Calu3 (cell line): ENCODE measurements at regions not wholly inside any gene's neighbourhood (a gene's known extent, or its start where the extent isn't known, plus 50 kb on each side); places are given as distances from the start of the nearest gene placed in this dataset.

Source experiments
- BruUV-seq: library from RNA; stranded (reverse); fragments of 400-500 nt; replicated peaks from 2 replicates; lab custom pipeline; 2021; lab: Mats Ljungman, UMichigan
- CTCF ChIA-PET: fragments of 300-600 bp; sonication (Branson Sonifier 250); formaldehyde crosslinking; loops from one replicate; lab custom pipeline; 2022; ENCODE audit warnings: antibody characterized with exemption; lab: Charles Lee
- DNase-seq: peaks from one replicate; pipeline ENCODE4 v3.0.0; 2022
- H3K27ac Mint-ChIP-seq: one replicate; pipeline ENCODE4 v1.8.0; 2022; ENCODE audit warnings: mixed read lengths; ENCODE audit not compliant: unreplicated experiment
- H3K27me3 Mint-ChIP-seq: one replicate; pipeline ENCODE4 v1.8.0; 2022; ENCODE audit warnings: mixed read lengths; ENCODE audit not compliant: unreplicated experiment
- H3K36me3 Mint-ChIP-seq: one replicate; pipeline ENCODE4 v1.8.0; 2022; ENCODE audit warnings: mild to moderate bottlenecking, moderate library complexity, mixed read lengths; ENCODE audit not compliant: insufficient read depth, unreplicated experiment
- H3K4me1 Mint-ChIP-seq: one replicate; pipeline ENCODE4 v1.8.0; 2022; ENCODE audit warnings: mild to moderate bottlenecking, low read depth, mixed read lengths; ENCODE audit not compliant: unreplicated experiment
- H3K4me3 Mint-ChIP-seq: one replicate; pipeline ENCODE4 v1.8.0; 2022; ENCODE audit warnings: mild to moderate bottlenecking, low read depth, moderate library complexity, mixed read lengths; ENCODE audit not compliant: unreplicated experiment
- H3K9me3 Mint-ChIP-seq: one replicate; pipeline ENCODE4 v1.8.0; 2022; ENCODE audit warnings: low read depth, mixed read lengths; ENCODE audit not compliant: unreplicated experiment
- intact Hi-C: fragments of 100-400 bp; cut with micrococcal nuclease; formaldehyde crosslinking; loops from one replicate; pipeline ENCODE4 v1.10.0; 2022; ENCODE audit not compliant: unreplicated experiment
- TF ChIP-seq, protein P1 (sequence below): fragments of 200-600 bp; IDR thresholded peaks from one replicate; pipeline ENCODE4 v1.8.0; 2022; ENCODE audit warnings: antibody characterized with exemption; ENCODE audit not compliant: unreplicated experiment

GRCh38 chr1:102100666-102101065 is 103.9 kb upstream of the OLFM3 start:
- H3K27ac Mint-ChIP-seq, result no peak overlapping the region
- CTCF ChIA-PET, result no interaction called here
- intact Hi-C loops, result no loop called here
- H3K9me3 Mint-ChIP-seq, result no peaks in the 10 kb centered on the region
- TF ChIP-seq, protein P1, sequence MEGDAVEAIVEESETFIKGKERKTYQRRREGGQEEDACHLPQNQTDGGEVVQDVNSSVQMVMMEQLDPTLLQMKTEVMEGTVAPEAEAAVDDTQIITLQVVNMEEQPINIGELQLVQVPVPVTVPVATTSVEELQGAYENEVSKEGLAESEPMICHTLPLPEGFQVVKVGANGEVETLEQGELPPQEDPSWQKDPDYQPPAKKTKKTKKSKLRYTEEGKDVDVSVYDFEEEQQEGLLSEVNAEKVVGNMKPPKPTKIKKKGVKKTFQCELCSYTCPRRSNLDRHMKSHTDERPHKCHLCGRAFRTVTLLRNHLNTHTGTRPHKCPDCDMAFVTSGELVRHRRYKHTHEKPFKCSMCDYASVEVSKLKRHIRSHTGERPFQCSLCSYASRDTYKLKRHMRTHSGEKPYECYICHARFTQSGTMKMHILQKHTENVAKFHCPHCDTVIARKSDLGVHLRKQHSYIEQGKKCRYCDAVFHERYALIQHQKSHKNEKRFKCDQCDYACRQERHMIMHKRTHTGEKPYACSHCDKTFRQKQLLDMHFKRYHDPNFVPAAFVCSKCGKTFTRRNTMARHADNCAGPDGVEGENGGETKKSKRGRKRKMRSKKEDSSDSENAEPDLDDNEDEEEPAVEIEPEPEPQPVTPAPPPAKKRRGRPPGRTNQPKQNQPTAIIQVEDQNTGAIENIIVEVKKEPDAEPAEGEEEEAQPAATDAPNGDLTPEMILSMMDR, result no peak
- no peaks in the 10 kb centered on the region for H3K27me3 Mint-ChIP-seq
- no TSS peak for BruUV-seq
- no peaks in the 10 kb centered on the region for H3K4me1 Mint-ChIP-seq
- no peak overlapping the region for H3K4me3 Mint-ChIP-seq
- no peak for DNase-seq
- H3K36me3 Mint-ChIP-seq, result no peaks in the 10 kb centered on the region

DNA sequence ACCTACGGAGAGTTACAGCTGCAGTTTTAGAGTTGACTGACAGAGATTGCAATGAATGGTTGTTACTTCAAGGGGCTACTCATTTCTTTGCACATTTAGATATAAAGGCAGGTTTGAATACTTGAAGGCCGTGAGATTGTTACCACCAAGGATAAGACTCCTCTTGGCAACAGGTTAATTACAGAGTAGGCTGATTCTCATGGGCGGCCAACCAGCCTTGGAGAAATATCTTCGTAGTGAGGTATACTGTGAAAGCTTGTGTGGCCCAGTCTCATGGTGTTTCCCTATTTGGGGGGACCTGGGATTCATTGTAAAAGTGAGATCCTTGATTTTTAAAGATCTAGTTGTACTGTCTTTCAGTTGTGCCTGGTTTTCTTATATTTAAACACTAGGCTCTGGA is 103.2 kb upstream of the OLFM3 start:
- BruUV-seq, result no TSS peak
- TF ChIP-seq, protein P1, result no peak
- H3K9me3 Mint-ChIP-seq, result no peaks in the 10 kb centered on the region
- no peaks in the 10 kb centered on the region for H3K36me3 Mint-ChIP-seq
- DNase-seq, result no peak
- no peak overlapping the region for H3K4me3 Mint-ChIP-seq
- no peaks in the 10 kb centered on the region for H3K4me1 Mint-ChIP-seq
- CTCF ChIA-PET, result no interaction called here
- no peaks in the 10 kb centered on the region for H3K27me3 Mint-ChIP-seq
- intact Hi-C loops, result no loop called here
- H3K27ac Mint-ChIP-seq, result no peak overlapping the region

DNA sequence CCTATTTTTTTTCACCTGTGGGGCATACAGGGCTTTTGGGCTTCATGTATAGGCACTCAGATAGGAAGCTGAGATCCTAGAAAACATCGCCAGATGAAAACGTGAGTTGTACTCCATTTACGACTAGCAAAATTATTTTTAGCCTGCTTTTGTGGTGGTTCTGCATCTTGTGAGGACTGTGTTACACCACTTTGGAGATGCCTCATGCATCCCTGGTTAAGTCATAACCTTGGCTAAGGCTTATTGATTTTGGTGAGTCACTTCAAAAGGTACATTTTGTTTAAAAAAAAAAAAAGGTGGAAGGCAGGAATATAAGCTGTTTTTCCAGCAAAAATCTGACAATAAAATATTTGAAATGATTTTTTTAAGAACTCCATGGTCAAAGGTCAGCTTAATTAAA is 101.8 kb upstream of the OLFM3 start:
- DNase-seq, result no peak
- no peaks in the 10 kb centered on the region for H3K4me1 Mint-ChIP-seq
- H3K27ac Mint-ChIP-seq, result no peak overlapping the region
- CTCF ChIA-PET, result no interaction called here
- no peaks in the 10 kb centered on the region for H3K27me3 Mint-ChIP-seq
- no peak overlapping the region for H3K4me3 Mint-ChIP-seq
- no TSS peak for BruUV-seq
- TF ChIP-seq, protein P1, result no peak
- no peaks in the 10 kb centered on the region for H3K9me3 Mint-ChIP-seq
- intact Hi-C loops, result no loop called here
- no peaks in the 10 kb centered on the region for H3K36me3 Mint-ChIP-seq

DNA sequence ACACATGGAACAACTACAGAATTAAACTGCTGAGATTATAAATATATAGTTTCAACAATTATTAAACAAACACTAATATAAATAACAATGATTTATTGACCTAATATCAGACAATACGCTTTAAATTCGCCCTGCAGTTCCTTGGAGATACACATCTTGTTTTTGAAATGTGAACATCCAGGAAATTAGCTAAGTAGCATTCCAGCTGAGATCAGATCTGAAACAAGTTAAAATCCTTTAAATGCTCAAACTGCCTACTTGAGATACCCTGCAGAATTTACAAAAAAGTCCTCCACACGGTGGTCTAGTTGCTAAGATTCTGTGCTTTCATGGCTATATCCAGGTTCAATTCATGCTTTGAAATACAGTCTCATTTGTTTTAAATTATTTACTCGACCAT is 101.4 kb upstream of the OLFM3 start:
- Mint-ChIP-seq H3K4me3 (no peak overlapping the region), H3K27ac (no peak overlapping the region), H3K27me3 (no peaks in the 10 kb centered on the region), H3K4me1 (no peaks in the 10 kb centered on the region), H3K36me3 (no peaks in the 10 kb centered on the region), H3K9me3 (no peaks in the 10 kb centered on the region)
- no TSS peak for BruUV-seq
- CTCF ChIA-PET, result no interaction called here
- TF ChIP-seq, protein P1, result no peak
- no peak for DNase-seq
- intact Hi-C loops, result no loop called here
